DND-41 (cell line): ENCODE measurements at regions not wholly inside any gene's neighbourhood (a gene's known extent, or its start where the extent isn't known, plus 50 kb on each side); places are given as distances from the start of the nearest gene placed in this dataset.

Experiments used
- CTCF ChIP-seq: IDR thresholded peaks from 2 replicates; pipeline ENCODE4 v1.5.1; 2012; ENCODE audit warnings: borderline replicate concordance, low read length, moderate library complexity, mild to moderate bottlenecking; ENCODE audit not compliant: poor library complexity, severe bottlenecking; ENCODE audit errors: extremely low read depth
- EZH2 ChIP-seq: IDR thresholded peaks from 3 replicates; pipeline ENCODE4 v1.6.1; 2012; ENCODE audit warnings: borderline replicate concordance, low read depth, mild to moderate bottlenecking, moderate library complexity, low read length, inconsistent platforms; ENCODE audit not compliant: severe bottlenecking

- no peak for TF ChIP-seq EZH2
- no peak for TF ChIP-seq CTCF
These were observed 818.0 kb upstream of the GOT2 start for GRCh38 chr16:59552164-59552563.
